WTC11 (cell line): ENCODE measurements at regions not wholly inside any gene's neighbourhood (a gene's known extent, or its start where the extent isn't known, plus 50 kb on each side); places are given as distances from the start of the nearest gene placed in this dataset.

Experiments
- ATF1 ChIP-seq: sonication (generic); formaldehyde crosslinking; IDR thresholded peaks from 2 replicates; pipeline ENCODE4 v1.8.1; 2023; ENCODE audit warnings: mild to moderate bottlenecking, moderate library complexity, missing genetic modification reagents
- FOXP4 ChIP-seq: sonication (generic); formaldehyde crosslinking; IDR thresholded peaks from 2 replicates; pipeline ENCODE4 v1.8.0; 2022; ENCODE audit warnings: mild to moderate bottlenecking, missing genetic modification reagents
- GRHL2 ChIP-seq: fragments of 250-450 bp; sonication (Bioruptor Pico); IDR thresholded peaks from 2 replicates; pipeline ENCODE4 v1.8.0; 2022; ENCODE audit warnings: mild to moderate bottlenecking, moderate library complexity; ENCODE audit not compliant: insufficient replicate concordance, severe bottlenecking
- MAX ChIP-seq: sonication (generic); formaldehyde crosslinking; IDR thresholded peaks from 2 replicates; pipeline ENCODE4 v1.8.0; 2022; ENCODE audit warnings: mild to moderate bottlenecking, missing genetic modification reagents
- MXD4 ChIP-seq: fragments of 250-450 bp; sonication (Bioruptor Pico); IDR thresholded peaks from 2 replicates; pipeline ENCODE4 v1.8.0; 2021; ENCODE audit warnings: mild to moderate bottlenecking, moderate library complexity, borderline replicate concordance
- NR1H2 ChIP-seq: sonication (generic); formaldehyde crosslinking; IDR thresholded peaks from 2 replicates; pipeline ENCODE4 v1.9.0; 2021; ENCODE audit warnings: mild to moderate bottlenecking, moderate library complexity, missing genetic modification reagents
- RORB ChIP-seq: fragments of 250-450 bp; sonication (Bioruptor Pico); IDR thresholded peaks from 2 replicates; pipeline ENCODE4 v1.9.0; 2021; ENCODE audit warnings: mild to moderate bottlenecking
- ZNF416 ChIP-seq: fragments of 250-450 bp; sonication (Bioruptor Pico); IDR thresholded peaks from 2 replicates; pipeline ENCODE4 v1.9.0; 2021; ENCODE audit warnings: mild to moderate bottlenecking, inconsistent platforms
- ZNF532 ChIP-seq: fragments of 250-450 bp; sonication (Bioruptor Pico); IDR thresholded peaks from 2 replicates; pipeline ENCODE4 v1.9.0; 2021; ENCODE audit warnings: mild to moderate bottlenecking, borderline replicate concordance

DNA sequence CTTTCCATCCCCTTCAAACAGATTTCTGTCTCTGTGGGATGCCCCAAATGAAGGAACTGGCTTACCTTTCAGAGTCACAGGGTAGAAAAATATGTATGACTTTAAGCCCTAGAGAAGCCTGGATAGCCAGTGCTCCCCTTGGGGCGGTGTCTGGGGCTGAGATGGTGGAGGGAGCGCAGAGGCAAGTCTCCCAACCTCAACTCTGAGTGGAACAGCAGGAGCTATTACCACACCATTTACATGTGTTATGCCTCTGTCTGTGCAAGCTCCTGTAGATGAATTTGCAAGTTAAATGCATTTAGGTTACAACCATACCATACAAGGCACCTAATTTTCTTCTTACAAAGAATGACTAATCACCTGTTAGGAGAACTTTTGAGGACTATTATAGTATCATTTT, 50.4 kb upstream of the CLMN start (continued):
- TF ChIP-seq NR1H2 (no peak), MAX (CRISPR knock-in tag) (no peak), MXD4 (no peak), ATF1 (no peak), ZNF532 (no peak), ZNF416 (CRISPR knock-in tag) (no peak), GRHL2 (CRISPR knock-in tag) (no peak), FOXP4 (CRISPR knock-in tag) (no peak), RORB (CRISPR knock-in tag) (no peak)
